ENCODE measurements at regions not wholly inside any gene's neighbourhood (a gene's known extent, or its start where the extent isn't known, plus 50 kb on each side); places are given as distances from the start of the nearest gene placed in this dataset.
"Not testable (repeated sequence)": the region's sequence is repeated elsewhere in the genome, so short reads cannot be mapped to it uniquely, and the experiment has no call there.

GRCh38 chr1:121443001-121443540 is 258.3 kb downstream of the SRGAP2C start:
- Histone ChIP-seq H3K4me3 (ENCODE audit: low read length in 2 of 2) (no peak overlapping the region), H3K36me3 (ENCODE audit: control insufficient read depth in 1 of 2, insufficient read depth in 2 of 2, low read length in 1 of 2) (no peaks in the 10 kb centered on the region), H3K27ac (ENCODE audit: low read depth in 1 of 2, low read length in 2 of 2) (no peak overlapping the region), H3K9me3 (ENCODE audit: control insufficient read depth, low read length) (no peaks in the 10 kb centered on the region), H3K27me3 (ENCODE audit: control insufficient read depth in 1 of 2, insufficient read depth in 2 of 2, low read length in 1 of 2) (no peaks in the 10 kb centered on the region), H3K4me1 (ENCODE audit: control insufficient read depth in 1 of 2, insufficient read depth in 2 of 2, low read length in 2 of 2) (no peaks in the 10 kb centered on the region)
- ATAC-seq (ENCODE audit: low FRiP score), result no peak
- WGBS, 2 donors, result 60 to 75% methylated on average over 4 of the region's 4 CpGs
- intact Hi-C loops (cut with DNase I), result no loop called here
- DNase-seq, result no peak

GRCh38 chr1:121444096-121444495 is 259.3 kb downstream of the SRGAP2C start:
- Histone ChIP-seq H3K27ac (ENCODE audit: low read depth in 1 of 2, low read length in 2 of 2) (no peak overlapping the region), H3K9me3 (ENCODE audit: control insufficient read depth, low read length) (no peaks in the 10 kb centered on the region), H3K36me3 (ENCODE audit: control insufficient read depth in 1 of 2, insufficient read depth in 2 of 2, low read length in 1 of 2) (no peaks in the 10 kb centered on the region), H3K27me3 (ENCODE audit: control insufficient read depth in 1 of 2, insufficient read depth in 2 of 2, low read length in 1 of 2) (no peaks in the 10 kb centered on the region), H3K4me1 (ENCODE audit: control insufficient read depth in 1 of 2, insufficient read depth in 2 of 2, low read length in 2 of 2) (no peaks in the 10 kb centered on the region), H3K4me3 (ENCODE audit: low read length in 2 of 2) (no peak overlapping the region)
- DNase-seq, result no peak
- intact Hi-C loops (cut with DNase I), result no loop called here
- no peak for ATAC-seq (ENCODE audit: low FRiP score)

- H3K4me3 ChIP-seq (ENCODE audit: low read length in 2 of 2), result no peak overlapping the region
- H3K36me3 ChIP-seq (ENCODE audit: control insufficient read depth in 1 of 2, insufficient read depth in 2 of 2, low read length in 1 of 2), result no peaks in the 10 kb centered on the region
- intact Hi-C loops (cut with DNase I), result no loop called here
- no peak overlapping the region for H3K27ac ChIP-seq (ENCODE audit: low read depth in 1 of 2, low read length in 2 of 2)
- DNase-seq (no peak), ATAC-seq (ENCODE audit: low FRiP score) (no peak)
- H3K27me3 ChIP-seq (ENCODE audit: control insufficient read depth in 1 of 2, insufficient read depth in 2 of 2, low read length in 1 of 2), result no peaks in the 10 kb centered on the region
- no peaks in the 10 kb centered on the region for H3K4me1 ChIP-seq (ENCODE audit: control insufficient read depth in 1 of 2, insufficient read depth in 2 of 2, low read length in 2 of 2)
- no peaks in the 10 kb centered on the region for H3K9me3 ChIP-seq (ENCODE audit: control insufficient read depth, low read length)
These were observed 260.9 kb downstream of the SRGAP2C start for GRCh38 chr1:121445679-121446078.

DNA sequence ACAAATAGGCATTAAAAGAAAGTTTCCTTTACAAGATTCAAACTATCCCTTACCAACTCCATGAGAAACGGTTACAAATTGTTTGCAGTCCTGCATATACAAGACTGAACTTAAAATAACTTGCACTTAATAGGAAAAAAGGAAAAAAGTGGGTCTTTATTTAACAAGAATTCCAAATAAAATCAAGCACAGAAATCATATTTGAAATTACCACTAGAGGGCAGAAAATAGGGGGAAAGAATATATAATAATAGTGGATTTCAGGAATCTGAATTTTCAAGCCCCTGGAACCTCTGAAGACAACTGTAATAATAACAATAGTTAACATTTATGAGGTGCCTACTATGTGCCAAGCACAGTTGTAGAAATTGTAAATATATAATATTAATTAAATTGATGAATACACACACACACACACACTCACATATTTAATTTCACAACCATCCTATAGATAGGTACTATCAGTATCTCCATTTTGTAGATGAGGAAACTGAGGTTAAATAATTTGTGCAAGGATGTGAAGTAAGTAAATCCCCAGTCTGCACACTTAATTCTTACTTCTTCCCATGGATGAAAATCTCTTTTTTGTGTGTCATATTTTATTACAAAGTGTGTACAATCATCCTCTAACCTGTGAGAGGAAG is 262.6 kb downstream of the SRGAP2C start:
- H3K9me3 ChIP-seq (ENCODE audit: control insufficient read depth, low read length); intact Hi-C loops (cut with DNase I); DNase-seq; H3K27me3 ChIP-seq (ENCODE audit: control insufficient read depth in 1 of 2, insufficient read depth in 2 of 2, low read length in 1 of 2); H3K4me3 ChIP-seq (ENCODE audit: low read length in 2 of 2); H3K27ac ChIP-seq (ENCODE audit: low read depth in 1 of 2, low read length in 2 of 2); H3K4me1 ChIP-seq (ENCODE audit: control insufficient read depth in 1 of 2, insufficient read depth in 2 of 2, low read length in 2 of 2); H3K36me3 ChIP-seq (ENCODE audit: control insufficient read depth in 1 of 2, insufficient read depth in 2 of 2, low read length in 1 of 2); ATAC-seq (ENCODE audit: low FRiP score): not testable (repeated sequence)
- 0% methylated on average over 1 of the region's 1 CpG for WGBS, 2 donors

DNA sequence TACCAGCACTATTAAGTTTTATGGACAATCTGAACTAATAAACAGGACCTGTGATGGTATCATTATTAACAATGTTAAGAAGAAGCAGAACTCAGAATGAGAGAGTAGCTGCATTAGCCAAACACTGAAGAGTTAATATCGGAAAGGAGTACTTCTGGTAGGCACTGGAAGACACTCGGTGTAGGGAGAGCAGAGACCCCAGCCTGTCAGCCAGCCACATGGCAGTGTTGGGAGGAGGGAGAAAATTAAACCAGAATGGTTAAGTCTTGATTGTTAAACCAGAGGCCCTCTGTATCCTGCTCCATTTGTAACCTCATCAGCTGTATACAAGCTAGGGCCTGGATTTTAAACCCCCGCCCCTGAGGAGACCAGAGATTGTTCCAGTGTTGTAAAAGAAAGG is 263.3 kb downstream of the SRGAP2C start:
- H3K27ac ChIP-seq (ENCODE audit: low read depth in 1 of 2, low read length in 2 of 2); ATAC-seq (ENCODE audit: low FRiP score): not testable (repeated sequence)
- 88 to 94% methylated on average over 3 of the region's 3 CpGs for WGBS, 2 donors

DNA sequence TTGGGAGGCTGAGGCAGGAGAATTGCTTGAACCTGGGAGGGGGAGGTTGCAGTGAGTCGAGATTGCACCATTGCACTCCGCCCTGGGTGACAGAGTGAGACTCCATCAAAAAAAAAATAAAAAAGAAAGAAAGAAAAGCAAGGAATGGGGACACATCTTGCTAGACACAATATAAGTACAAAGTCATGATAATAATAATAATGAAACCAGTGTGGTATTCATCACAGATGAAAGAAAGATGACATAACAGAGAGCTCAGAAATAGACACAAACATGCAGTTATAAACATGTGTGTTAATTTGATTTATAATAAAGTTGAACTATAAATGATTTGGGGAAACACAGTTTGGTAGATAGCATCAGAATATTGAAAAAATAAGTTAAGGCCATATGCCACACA is 264.1 kb downstream of the SRGAP2C start:
- 79 to 88% methylated on average over 2 of the region's 2 CpGs for WGBS, 2 donors

More for the DNA sequence above, 263.3 kb downstream of the SRGAP2C start:
- H3K9me3 ChIP-seq (ENCODE audit: control insufficient read depth, low read length); H3K4me3 ChIP-seq (ENCODE audit: low read length in 2 of 2); DNase-seq; H3K4me1 ChIP-seq (ENCODE audit: control insufficient read depth in 1 of 2, insufficient read depth in 2 of 2, low read length in 2 of 2); H3K27me3 ChIP-seq (ENCODE audit: control insufficient read depth in 1 of 2, insufficient read depth in 2 of 2, low read length in 1 of 2); intact Hi-C loops (cut with DNase I); H3K36me3 ChIP-seq (ENCODE audit: control insufficient read depth in 1 of 2, insufficient read depth in 2 of 2, low read length in 1 of 2): not testable (repeated sequence)

GRCh38 chr1:121452484-121452883 is 267.7 kb downstream of the SRGAP2C start:
- WGBS, 2 donors, result 93 to 100% methylated on average over 1 of the region's 1 CpG
- DNase-seq (no peak), ATAC-seq (ENCODE audit: low FRiP score) (no peak)
- Histone ChIP-seq H3K4me3 (ENCODE audit: low read length in 2 of 2) (no peak overlapping the region), H3K27me3 (ENCODE audit: control insufficient read depth in 1 of 2, insufficient read depth in 2 of 2, low read length in 1 of 2) (no peaks in the 10 kb centered on the region), H3K4me1 (ENCODE audit: control insufficient read depth in 1 of 2, insufficient read depth in 2 of 2, low read length in 2 of 2) (no peaks in the 10 kb centered on the region), H3K9me3 (ENCODE audit: control insufficient read depth, low read length) (no peaks in the 10 kb centered on the region), H3K36me3 (ENCODE audit: control insufficient read depth in 1 of 2, insufficient read depth in 2 of 2, low read length in 1 of 2) (no peaks in the 10 kb centered on the region), H3K27ac (ENCODE audit: low read depth in 1 of 2, low read length in 2 of 2) (no peak overlapping the region)
- intact Hi-C loops (cut with DNase I), result no loop called here

More for the DNA sequence above, 264.1 kb downstream of the SRGAP2C start:
- ATAC-seq (ENCODE audit: low FRiP score) (no peak), DNase-seq (no peak)
- Histone ChIP-seq H3K36me3 (ENCODE audit: control insufficient read depth in 1 of 2, insufficient read depth in 2 of 2, low read length in 1 of 2) (no peaks in the 10 kb centered on the region), H3K9me3 (ENCODE audit: control insufficient read depth, low read length) (no peaks in the 10 kb centered on the region), H3K4me1 (ENCODE audit: control insufficient read depth in 1 of 2, insufficient read depth in 2 of 2, low read length in 2 of 2) (no peaks in the 10 kb centered on the region), H3K4me3 (ENCODE audit: low read length in 2 of 2) (no peak overlapping the region), H3K27me3 (ENCODE audit: control insufficient read depth in 1 of 2, insufficient read depth in 2 of 2, low read length in 1 of 2) (no peaks in the 10 kb centered on the region), H3K27ac (ENCODE audit: low read depth in 1 of 2, low read length in 2 of 2) (no peak overlapping the region)
- intact Hi-C loops (cut with DNase I), result no loop called here

GRCh38 chr1:121458291-121459048 is 273.7 kb downstream of the SRGAP2C start:
- WGBS, 2 donors, result 50 to 64% methylated on average over 2 of the region's 2 CpGs
- ATAC-seq (ENCODE audit: low FRiP score) (no peak), DNase-seq (no peak)
- Histone ChIP-seq H3K9me3 (ENCODE audit: control insufficient read depth, low read length) (no peaks in the 10 kb centered on the region), H3K4me3 (ENCODE audit: low read length in 2 of 2) (no peak overlapping the region), H3K4me1 (ENCODE audit: control insufficient read depth in 1 of 2, insufficient read depth in 2 of 2, low read length in 2 of 2) (no peaks in the 10 kb centered on the region), H3K27ac (ENCODE audit: low read depth in 1 of 2, low read length in 2 of 2) (no peak overlapping the region), H3K36me3 (ENCODE audit: control insufficient read depth in 1 of 2, insufficient read depth in 2 of 2, low read length in 1 of 2) (no peaks in the 10 kb centered on the region), H3K27me3 (ENCODE audit: control insufficient read depth in 1 of 2, insufficient read depth in 2 of 2, low read length in 1 of 2) (no peaks in the 10 kb centered on the region)
- intact Hi-C loops (cut with DNase I), result no loop called here

DNA sequence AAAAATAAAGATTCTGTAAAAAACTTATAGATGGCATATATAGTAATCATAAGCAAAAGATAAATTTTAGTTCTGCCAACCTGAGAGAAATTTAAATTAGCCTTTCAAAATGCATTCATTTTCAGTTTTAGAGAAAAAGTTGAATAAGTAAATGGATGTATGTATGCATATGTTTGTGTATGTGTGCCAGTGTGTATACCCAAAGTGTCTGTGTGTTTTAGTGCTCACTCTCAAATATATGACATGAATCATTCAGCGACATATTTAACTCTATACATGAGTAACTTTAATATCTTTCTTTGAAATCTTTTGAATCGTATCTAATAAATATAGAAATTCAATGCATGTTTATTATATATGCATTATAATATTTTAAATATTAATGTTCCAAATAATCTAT is 274.5 kb downstream of the SRGAP2C start:
- DNase-seq, result no peak
- WGBS, 2 donors, result 73 to 74% methylated on average over 2 of the region's 2 CpGs
- Histone ChIP-seq H3K27ac (ENCODE audit: low read depth in 1 of 2, low read length in 2 of 2) (no peak overlapping the region), H3K4me3 (ENCODE audit: low read length in 2 of 2) (no peak overlapping the region), H3K4me1 (ENCODE audit: control insufficient read depth in 1 of 2, insufficient read depth in 2 of 2, low read length in 2 of 2) (no peaks in the 10 kb centered on the region), H3K36me3 (ENCODE audit: control insufficient read depth in 1 of 2, insufficient read depth in 2 of 2, low read length in 1 of 2) (no peaks in the 10 kb centered on the region), H3K27me3 (ENCODE audit: control insufficient read depth in 1 of 2, insufficient read depth in 2 of 2, low read length in 1 of 2) (no peaks in the 10 kb centered on the region), H3K9me3 (ENCODE audit: control insufficient read depth, low read length) (no peaks in the 10 kb centered on the region)
- intact Hi-C loops (cut with DNase I), result no loop called here
- ATAC-seq (ENCODE audit: low FRiP score), result no peak

Data from aorta (tissue), 5 donors.